ENCODE measurements at regions not wholly inside any gene's neighbourhood (a gene's known extent, or its start where the extent isn't known, plus 50 kb on each side); places are given as distances from the start of the nearest gene placed in this dataset.

GRCh38 chr17:63109661-63110060, 143.6 kb downstream of the TANC2 start:
- intact Hi-C loops (cut with DNase I), result no loop called here
- Histone ChIP-seq H3K27ac (no peak overlapping the region), H3K4me3 (no peak overlapping the region), H3K36me3 (no peaks in the 10 kb centered on the region), H3K27me3 (no peaks in the 10 kb centered on the region), H3K4me1 (no peaks in the 10 kb centered on the region), H3K9me3 (no peaks in the 10 kb centered on the region)
- no peak for TF ChIP-seq CTCF (IDR thresholded peaks at IDR 0.05)
- ATAC-seq (no peak), DNase-seq (no peak)

GRCh38 chr17:63113167-63113566, 147.1 kb downstream of the TANC2 start:
- no peak overlapping the region for H3K27ac ChIP-seq

GRCh38 chr17:63116228-63116627, 150.2 kb downstream of the TANC2 start:
- Histone ChIP-seq H3K9me3 (no peaks in the 10 kb centered on the region), H3K36me3 (no peaks in the 10 kb centered on the region), H3K27ac (no peak overlapping the region), H3K4me1 (no peaks in the 10 kb centered on the region), H3K4me3 (no peak overlapping the region), H3K27me3 (no peaks in the 10 kb centered on the region)
- no peak for ATAC-seq
- TF ChIP-seq CTCF (IDR thresholded peaks at IDR 0.05), result no peak
- intact Hi-C loops (cut with DNase I), result no loop called here
- no peak for DNase-seq

More at GRCh38 chr17:63113167-63113566, 147.1 kb downstream of the TANC2 start:
- Histone ChIP-seq H3K4me3 (no peak overlapping the region), H3K9me3 (no peaks in the 10 kb centered on the region), H3K36me3 (no peaks in the 10 kb centered on the region), H3K27me3 (no peaks in the 10 kb centered on the region), H3K4me1 (no peaks in the 10 kb centered on the region)
- no peak for DNase-seq
- no peak for ATAC-seq
- intact Hi-C loops (cut with DNase I), result no loop called here
- TF ChIP-seq CTCF (IDR thresholded peaks at IDR 0.05), result peak; percentile 30

GRCh38 chr17:63116967-63117830, 151.2 kb downstream of the TANC2 start:
- ATAC-seq, result no peak
- DNase-seq, result no peak
- no peaks in the 10 kb centered on the region for H3K9me3 ChIP-seq
- no peak for TF ChIP-seq CTCF (IDR thresholded peaks at IDR 0.05)
- no peaks in the 10 kb centered on the region for H3K27me3 ChIP-seq
- H3K4me1 ChIP-seq, result no peaks in the 10 kb centered on the region
- H3K36me3 ChIP-seq, result no peaks in the 10 kb centered on the region
- intact Hi-C loops (cut with DNase I), result no loop called here
- no peak overlapping the region for H3K27ac ChIP-seq
- H3K4me3 ChIP-seq, result no peak overlapping the region

- no peak for TF ChIP-seq CTCF (IDR thresholded peaks at IDR 0.05)
- ATAC-seq (no peak), DNase-seq (no peak)
- no peaks in the 10 kb centered on the region for H3K4me1 ChIP-seq
- no peaks in the 10 kb centered on the region for H3K36me3 ChIP-seq
- H3K27me3 ChIP-seq, result no peaks in the 10 kb centered on the region
- no peaks in the 10 kb centered on the region for H3K9me3 ChIP-seq
- no peak overlapping the region for H3K4me3 ChIP-seq
- intact Hi-C loops (cut with DNase I), result no loop called here
- H3K27ac ChIP-seq, result no peak overlapping the region
Measured at GRCh38 chr17:63120406-63120805, 154.4 kb downstream of the TANC2 start.

All from upper lobe of right lung (tissue), 1 donor.